Myocyte (in vitro differentiated cells): ENCODE measurements at regions not wholly inside any gene's neighbourhood (a gene's known extent, or its start where the extent isn't known, plus 50 kb on each side); places are given as distances from the start of the nearest gene placed in this dataset.
A peak's percentile ranks its signal among the peaks of the same experiment; 100 is the strongest.
"Not testable (repeated sequence)": the region's sequence is repeated elsewhere in the genome, so short reads cannot be mapped to it uniquely, and the experiment has no call there.

ENCODE experiments used
- DNase-seq: peaks from one replicate; pipeline ENCODE4 v3.0.0-alpha.2; 2012; ENCODE audit warnings: low read depth

- DNase-seq: no peak
Measured at GRCh38 chr5:172529896-172530295, 75.6 kb upstream of the SH3PXD2B start.

GRCh38 chr5:172528440-172528839 is 74.1 kb upstream of the SH3PXD2B start:
- DNase-seq: peak; percentile 24

- DNase-seq: no peak
Measured at GRCh38 chr5:172527559-172527958, 73.2 kb upstream of the SH3PXD2B start.

- no peak for DNase-seq
Measured at GRCh38 chr5:172525996-172526360, 71.7 kb upstream of the SH3PXD2B start.

- no peak for DNase-seq
Measured at GRCh38 chr5:172525307-172525995, 71.1 kb upstream of the SH3PXD2B start.

- DNase-seq: no peak
Measured at GRCh38 chr5:172524573-172525021, 70.3 kb upstream of the SH3PXD2B start.

GRCh38 chr5:172523146-172523745 is 68.9 kb upstream of the SH3PXD2B start:
- DNase-seq: no peak

GRCh38 chr5:172521338-172521932 is 67.1 kb upstream of the SH3PXD2B start:
- DNase-seq: no peak

GRCh38 chr5:172511952-172512351 is 57.6 kb upstream of the SH3PXD2B start:
- DNase-seq: no peak

- DNase-seq: no peak
Measured at GRCh38 chr5:172509405-172509781, 55.1 kb upstream of the SH3PXD2B start.

- no peak for DNase-seq
Measured at GRCh38 chr5:172508471-172509404, 54.4 kb upstream of the SH3PXD2B start.

GRCh38 chr5:172507485-172507884 is 53.2 kb upstream of the SH3PXD2B start:
- not testable (repeated sequence) for DNase-seq

- DNase-seq: no peak
Measured at GRCh38 chr5:172506921-172507320, 52.6 kb upstream of the SH3PXD2B start.

GRCh38 chr5:172506251-172506650 is 51.9 kb upstream of the SH3PXD2B start:
- DNase-seq: no peak

- no peak for DNase-seq
Measured at GRCh38 chr5:172505845-172506244, 51.5 kb upstream of the SH3PXD2B start.

- no peak for DNase-seq
Measured at GRCh38 chr5:172505403-172505759, 51.1 kb upstream of the SH3PXD2B start.

GRCh38 chr5:172504701-172505402 is 50.5 kb upstream of the SH3PXD2B start:
- peak; percentile 66 for DNase-seq

GRCh38 chr5:172503925-172504700 is 49.8 kb upstream of the SH3PXD2B start:
- DNase-seq: no peak
